ENCODE measurements at regions not wholly inside any gene's neighbourhood (a gene's known extent, or its start where the extent isn't known, plus 50 kb on each side); places are given as distances from the start of the nearest gene placed in this dataset.
A peak's percentile ranks its signal among the peaks of the same experiment; 100 is the strongest.
"Not testable (repeated sequence)": the region's sequence is repeated elsewhere in the genome, so short reads cannot be mapped to it uniquely, and the experiment has no call there.

DNA sequence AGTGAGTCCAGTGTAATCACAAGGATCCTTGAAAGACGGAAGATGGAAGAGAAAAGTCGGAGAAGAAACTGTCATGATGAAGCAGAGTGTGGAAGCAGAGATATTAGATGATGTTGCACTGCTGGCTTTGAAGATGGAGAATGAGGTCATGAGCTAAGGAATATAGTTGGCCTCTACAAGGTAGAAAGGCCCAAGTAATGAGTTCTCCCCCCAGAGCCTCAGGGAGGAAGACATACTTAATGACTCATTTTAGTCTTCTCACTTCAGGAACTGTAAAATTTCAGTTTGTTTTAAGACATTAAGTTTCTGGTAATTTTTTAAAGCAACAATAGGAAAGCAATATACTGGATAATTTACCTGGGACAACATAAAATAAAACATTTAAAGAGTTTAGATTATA lies 1331.5 kb upstream of the PCDH20 start (continued):
- TF ChIP-seq ZNF462 (CRISPR knock-in tag; IDR thresholded peaks at IDR 0.05) (no peak), EZH2phosphoT487 (IDR thresholded peaks at IDR 0.05; ENCODE audit: unreplicated experiment) (no peak), STAT1 (IDR thresholded peaks at IDR 0.05; ENCODE audit: unreplicated experiment) (no peak), CTCF (conservative IDR thresholded peaks at IDR 0.05; ENCODE audit: low read depth in 2 of 2) (no peak), NANOG (IDR thresholded peaks at IDR 0.05; ENCODE audit: borderline replicate concordance) (no peak), ZNF331 (CRISPR knock-in tag; IDR thresholded peaks at IDR 0.05; ENCODE audit: low read depth) (no peak), EZH2 (IDR thresholded peaks at IDR 0.05; ENCODE audit: low read depth, unreplicated experiment) (no peak), JUNB (IDR thresholded peaks at IDR 0.05; ENCODE audit: unreplicated experiment) (no peak)
- TF ChIP-seq, protein P1, sequence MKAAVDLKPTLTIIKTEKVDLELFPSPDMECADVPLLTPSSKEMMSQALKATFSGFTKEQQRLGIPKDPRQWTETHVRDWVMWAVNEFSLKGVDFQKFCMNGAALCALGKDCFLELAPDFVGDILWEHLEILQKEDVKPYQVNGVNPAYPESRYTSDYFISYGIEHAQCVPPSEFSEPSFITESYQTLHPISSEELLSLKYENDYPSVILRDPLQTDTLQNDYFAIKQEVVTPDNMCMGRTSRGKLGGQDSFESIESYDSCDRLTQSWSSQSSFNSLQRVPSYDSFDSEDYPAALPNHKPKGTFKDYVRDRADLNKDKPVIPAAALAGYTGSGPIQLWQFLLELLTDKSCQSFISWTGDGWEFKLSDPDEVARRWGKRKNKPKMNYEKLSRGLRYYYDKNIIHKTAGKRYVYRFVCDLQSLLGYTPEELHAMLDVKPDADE (IDR thresholded peaks at IDR 0.05): no peak

DNA sequence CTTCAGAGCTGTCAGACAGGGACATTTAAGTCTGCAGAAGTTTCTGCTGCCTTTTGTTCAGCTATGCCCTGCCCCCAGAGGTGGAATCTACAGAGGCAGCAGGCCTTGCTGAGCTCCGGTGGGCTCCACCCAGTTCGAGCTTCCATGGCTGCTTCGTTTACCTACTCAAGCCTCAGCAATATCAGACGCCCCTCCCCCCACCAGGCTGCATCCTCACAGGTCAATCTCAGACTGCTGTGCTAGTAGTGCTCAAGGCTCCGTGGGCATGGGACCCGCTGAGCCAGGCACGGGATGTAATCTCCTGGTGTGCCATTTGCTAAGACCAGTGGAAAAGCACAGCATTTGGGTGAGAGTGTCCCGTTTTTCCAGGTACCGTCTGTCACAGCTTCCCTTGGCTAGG lies 1314.1 kb upstream of the PCDH20 start:
- H3K4me1 ChIP-seq (ENCODE audit: insufficient read depth); H3K4me2 ChIP-seq; H3K36me3 ChIP-seq (ENCODE audit: insufficient read depth); H3K9me2 ChIP-seq (ENCODE audit: insufficient read depth); H3F3A ChIP-seq (replicated peaks; ENCODE audit: low read depth); H3K79me2 ChIP-seq (replicated peaks; ENCODE audit: insufficient read depth); H3K4me1 Mint-ChIP-seq; H3K27ac ChIP-seq (ENCODE audit: low read depth); H3K27me3 ChIP-seq (ENCODE audit: insufficient read depth); H3K27ac Mint-ChIP-seq; H3K4me3 Mint-ChIP-seq; H3K27me3 Mint-ChIP-seq (ENCODE audit: insufficient read depth, low read depth, poor library complexity); H4K20me1 ChIP-seq (replicated peaks; ENCODE audit: insufficient read depth); H3K4me3 ChIP-seq; ATAC-seq; H2AFZ ChIP-seq: not testable (repeated sequence)
- Mint-ChIP-seq H3K36me3 (ENCODE audit: low read depth) (peaks cover 12% of the 10 kb centered on the region), H3K9me3 (peaks cover 30% of the 10 kb centered on the region)
- peak; percentile 4 for DNase-seq (ENCODE audit: low spot score)

All from GM23338 (cell line).